Nephron progenitor cell (in vitro differentiated cells): ENCODE measurements at regions not wholly inside any gene's neighbourhood (a gene's known extent, or its start where the extent isn't known, plus 50 kb on each side); places are given as distances from the start of the nearest gene placed in this dataset.
A peak's percentile ranks its signal among the peaks of the same experiment; 100 is the strongest.

Experiments used
- DNase-seq: peaks from one replicate; pipeline ENCODE4 v3.0.0; 2021
- H3K27ac Mint-ChIP-seq: 2 replicates; pipeline ENCODE4 v1.8.0; 2021; ENCODE audit warnings: mild to moderate bottlenecking, moderate library complexity, mixed read lengths
- H3K27me3 Mint-ChIP-seq: 2 replicates; pipeline ENCODE4 v1.8.0; 2021; ENCODE audit warnings: mild to moderate bottlenecking, low read depth, mixed read lengths; ENCODE audit not compliant: poor library complexity
- H3K36me3 Mint-ChIP-seq: 2 replicates; pipeline ENCODE4 v1.8.0; 2021; ENCODE audit warnings: low read depth, mixed read lengths
- H3K4me1 Mint-ChIP-seq: 2 replicates; pipeline ENCODE4 v1.8.0; 2021; ENCODE audit warnings: mixed read lengths
- H3K4me3 Mint-ChIP-seq: 2 replicates; pipeline ENCODE4 v1.8.0; 2021; ENCODE audit warnings: mild to moderate bottlenecking, moderate library complexity, mixed read lengths
- H3K9me3 Mint-ChIP-seq: 2 replicates; pipeline ENCODE4 v1.8.0; 2021; ENCODE audit warnings: mild to moderate bottlenecking, moderate library complexity, mixed read lengths
- CTCF ChIP-seq: fragments of 200-600 bp; sonication (generic); IDR thresholded peaks from 2 replicates; pipeline ENCODE4 v1.5.0; 2021; ENCODE audit warnings: antibody characterized with exemption

GRCh38 chr1:9424261-9424660 lies 115.0 kb upstream of the SLC25A33 start:
- no peak for DNase-seq

GRCh38 chr1:9425859-9426258 lies 113.4 kb upstream of the SLC25A33 start:
- Mint-ChIP-seq H3K4me3 (no peak overlapping the region), H3K27ac (no peak overlapping the region), H3K4me1 (peaks cover 41% of the 10 kb centered on the region), H3K36me3 (no peaks in the 10 kb centered on the region), H3K27me3 (peaks cover 6% of the 10 kb centered on the region), H3K9me3 (peaks cover 7% of the 10 kb centered on the region)
- TF ChIP-seq CTCF = no peak
- no peak for DNase-seq

More at GRCh38 chr1:9424261-9424660, 115.0 kb upstream of the SLC25A33 start:
- Mint-ChIP-seq H3K36me3 (no peaks in the 10 kb centered on the region), H3K9me3 (peaks cover 7% of the 10 kb centered on the region), H3K4me1 (peaks cover 29% of the 10 kb centered on the region), H3K27ac (no peak overlapping the region), H3K27me3 (peaks cover 6% of the 10 kb centered on the region), H3K4me3 (no peak overlapping the region)
- TF ChIP-seq CTCF = no peak

- Mint-ChIP-seq H3K27ac (no peak overlapping the region), H3K36me3 (no peaks in the 10 kb centered on the region), H3K4me3 (no peak overlapping the region), H3K4me1 (peaks cover 41% of the 10 kb centered on the region), H3K27me3 (peaks cover 6% of the 10 kb centered on the region), H3K9me3 (peaks cover 7% of the 10 kb centered on the region)
- DNase-seq = no peak
- no peak for TF ChIP-seq CTCF
Measured at GRCh38 chr1:9426291-9426711, 113.0 kb upstream of the SLC25A33 start.

GRCh38 chr1:9427388-9427787 lies 111.9 kb upstream of the SLC25A33 start:
- no peak for DNase-seq
- no peaks in the 10 kb centered on the region for H3K36me3 Mint-ChIP-seq
- no peak overlapping the region for H3K4me3 Mint-ChIP-seq
- H3K27ac Mint-ChIP-seq = no peak overlapping the region
- TF ChIP-seq CTCF = no peak
- H3K9me3 Mint-ChIP-seq = peaks cover 7% of the 10 kb centered on the region
- peaks cover 38% of the 10 kb centered on the region for H3K4me1 Mint-ChIP-seq
- peaks cover 6% of the 10 kb centered on the region for H3K27me3 Mint-ChIP-seq

- H3K27me3 Mint-ChIP-seq = peaks cover 6% of the 10 kb centered on the region
- H3K27ac Mint-ChIP-seq = peak overlapping the region; percentile 99
- peaks cover 25% of the 10 kb centered on the region for H3K4me1 Mint-ChIP-seq
- TF ChIP-seq CTCF = no peak
- peak overlapping the region; percentile 92 for H3K4me3 Mint-ChIP-seq
- peak; percentile 99 for DNase-seq
- H3K9me3 Mint-ChIP-seq = no peaks in the 10 kb centered on the region
- no peaks in the 10 kb centered on the region for H3K36me3 Mint-ChIP-seq
Measured at GRCh38 chr1:9428601-9429341, 110.5 kb upstream of the SLC25A33 start.

- no peak for DNase-seq
- Mint-ChIP-seq H3K27ac (peak overlapping the region; percentile 99), H3K4me3 (peak overlapping the region; percentile 92), H3K9me3 (no peaks in the 10 kb centered on the region), H3K36me3 (no peaks in the 10 kb centered on the region), H3K4me1 (peaks cover 25% of the 10 kb centered on the region), H3K27me3 (peaks cover 6% of the 10 kb centered on the region)
- TF ChIP-seq CTCF = no peak
Measured at GRCh38 chr1:9429342-9429711, 109.9 kb upstream of the SLC25A33 start.
